ENCODE measurements at regions not wholly inside any gene's neighbourhood (a gene's known extent, or its start where the extent isn't known, plus 50 kb on each side); places are given as distances from the start of the nearest gene placed in this dataset.

DNA sequence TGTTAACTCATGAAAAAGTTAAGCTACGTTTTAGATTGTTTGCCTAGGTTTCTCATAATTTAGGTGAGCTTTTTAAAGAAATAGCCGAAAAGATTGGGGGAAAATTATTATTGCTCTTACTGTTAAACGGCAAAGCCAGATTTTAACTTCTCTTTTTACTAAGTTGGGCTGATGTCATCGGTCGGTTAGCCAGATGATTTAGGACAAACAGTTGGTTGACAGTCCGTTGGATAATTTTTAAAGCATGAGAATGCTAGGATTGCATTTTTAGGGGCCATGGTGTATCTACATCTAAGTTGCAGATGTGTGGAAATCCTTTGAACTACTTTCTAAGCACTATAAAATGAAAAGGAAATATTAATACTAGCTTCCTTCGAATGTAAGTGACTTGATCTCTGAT is 280.9 kb upstream of the AKR1E2 start:
- peaks cover 15 to 40% of the 10 kb centered on the region in 2 donors for H3K27me3 Mint-ChIP-seq
- Histone ChIP-seq H3K4me1 (ENCODE audit: insufficient read depth, low read length) (no peaks in the 10 kb centered on the region), H3K9me3 (ENCODE audit: low read length) (no peaks in the 10 kb centered on the region), H3K27me3 (ENCODE audit: insufficient read depth, low read length, poor library complexity, severe bottlenecking) (no peaks in the 10 kb centered on the region), H3K36me3 (ENCODE audit: insufficient read depth, low read length) (no peaks in the 10 kb centered on the region), H3K4me3 (ENCODE audit: low read length) (no peak overlapping the region), H3K27ac (ENCODE audit: low read depth, low read length) (no peak overlapping the region)
- H3K4me3 Mint-ChIP-seq: no peak overlapping the region
- H3K9me3 Mint-ChIP-seq: peaks cover 0 to 5% (median 2%) of the 10 kb centered on the region in 5 donors
- ChIA-PET POLR2A (no interaction called here), CTCF (no interaction called here)
- H3K4me1 Mint-ChIP-seq: peaks cover 5 to 7% (median 6%) of the 10 kb centered on the region in 3 donors
- no peaks in the 10 kb centered on the region for H3K36me3 Mint-ChIP-seq
- H3K27ac Mint-ChIP-seq: no peak overlapping the region
- DNase-seq: no peak

DNA sequence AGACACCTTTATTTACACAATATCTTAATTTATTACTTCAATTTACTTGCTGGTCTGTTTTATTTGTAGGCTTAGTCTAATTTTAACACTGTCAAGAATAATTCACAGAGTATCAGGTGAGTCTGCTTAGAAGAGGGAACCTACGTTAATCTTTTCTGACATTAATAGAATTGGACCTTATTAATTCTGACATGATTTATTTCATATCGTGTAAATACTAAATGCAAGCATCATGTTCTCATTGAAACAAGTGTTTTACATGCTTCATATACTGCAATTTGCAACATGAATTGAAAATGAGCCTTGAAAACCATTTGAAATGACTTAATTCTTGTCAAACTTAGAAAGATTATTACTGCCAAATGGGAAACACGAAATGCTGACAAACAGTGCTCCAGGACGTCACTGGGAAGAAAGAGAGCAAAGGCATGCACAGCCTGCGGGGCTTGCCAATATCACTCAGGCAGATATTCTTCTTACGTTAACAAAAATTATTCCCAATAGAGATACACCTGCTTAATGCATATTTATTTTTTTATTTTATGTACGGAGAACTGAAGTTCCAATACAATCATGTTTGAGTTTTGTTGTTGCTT is 282.0 kb upstream of the AKR1E2 start:
- Histone ChIP-seq H3K27me3 (ENCODE audit: insufficient read depth, low read length, poor library complexity, severe bottlenecking) (no peaks in the 10 kb centered on the region), H3K4me1 (ENCODE audit: insufficient read depth, low read length) (no peaks in the 10 kb centered on the region), H3K27ac (ENCODE audit: low read depth, low read length) (no peak overlapping the region), H3K4me3 (ENCODE audit: low read length) (no peak overlapping the region), H3K9me3 (ENCODE audit: low read length) (no peaks in the 10 kb centered on the region), H3K36me3 (ENCODE audit: insufficient read depth, low read length) (no peaks in the 10 kb centered on the region)
- Mint-ChIP-seq H3K27ac (no peak overlapping the region), H3K4me3 (no peak overlapping the region), H3K9me3 (peaks cover 0 to 5% (median 2%) of the 10 kb centered on the region in 5 donors), H3K27me3 (peaks cover 15 to 35% of the 10 kb centered on the region in 2 donors), H3K36me3 (no peaks in the 10 kb centered on the region), H3K4me1 (peaks cover 5 to 7% (median 6%) of the 10 kb centered on the region in 3 donors)
- ChIA-PET POLR2A (no interaction called here), CTCF (no interaction called here)
- no peak for DNase-seq

DNA sequence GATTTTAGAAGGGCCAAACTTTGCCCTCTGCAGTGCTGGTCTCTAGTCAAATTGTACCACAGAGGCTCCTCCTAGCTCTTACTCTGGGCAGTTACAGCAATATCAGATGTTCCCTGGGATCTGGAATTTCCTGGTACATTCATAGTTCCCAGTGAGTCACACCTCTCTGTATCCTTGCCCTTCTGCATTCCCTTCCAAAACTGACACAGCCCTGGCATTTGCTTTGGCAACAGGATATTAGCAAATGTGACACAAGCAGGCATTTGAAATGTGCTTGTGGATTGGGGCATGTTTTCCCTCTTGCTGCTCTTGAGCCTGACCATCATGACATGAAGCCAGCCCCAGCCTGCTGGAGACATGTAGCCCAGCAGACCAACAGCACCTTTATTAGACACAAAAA is 284.7 kb upstream of the AKR1E2 start:
- CTCF ChIA-PET: no interaction called here
- H3K4me1 ChIP-seq (ENCODE audit: insufficient read depth, low read length): no peaks in the 10 kb centered on the region
- Mint-ChIP-seq H3K36me3 (peaks cover 0 to 7% (median 0%) of the 10 kb centered on the region in 3 donors), H3K4me1 (peaks cover 0 to under 1% (median under 1%) of the 10 kb centered on the region in 3 donors), H3K9me3 (peaks cover 0 to 17% (median 7%) of the 10 kb centered on the region in 5 donors), H3K27ac (no peak overlapping the region), H3K27me3 (peaks cover 4 to 19% of the 10 kb centered on the region in 2 donors), H3K4me3 (no peak overlapping the region)
- no peak overlapping the region for H3K27ac ChIP-seq (ENCODE audit: low read depth, low read length)
- DNase-seq: no peak
- POLR2A ChIA-PET: no interaction called here
- no peaks in the 10 kb centered on the region for H3K9me3 ChIP-seq (ENCODE audit: low read length)
- H3K36me3 ChIP-seq (ENCODE audit: insufficient read depth, low read length): no peaks in the 10 kb centered on the region
- no peak overlapping the region for H3K4me3 ChIP-seq (ENCODE audit: low read length)
- no peaks in the 10 kb centered on the region for H3K27me3 ChIP-seq (ENCODE audit: insufficient read depth, low read length, poor library complexity, severe bottlenecking)

DNA sequence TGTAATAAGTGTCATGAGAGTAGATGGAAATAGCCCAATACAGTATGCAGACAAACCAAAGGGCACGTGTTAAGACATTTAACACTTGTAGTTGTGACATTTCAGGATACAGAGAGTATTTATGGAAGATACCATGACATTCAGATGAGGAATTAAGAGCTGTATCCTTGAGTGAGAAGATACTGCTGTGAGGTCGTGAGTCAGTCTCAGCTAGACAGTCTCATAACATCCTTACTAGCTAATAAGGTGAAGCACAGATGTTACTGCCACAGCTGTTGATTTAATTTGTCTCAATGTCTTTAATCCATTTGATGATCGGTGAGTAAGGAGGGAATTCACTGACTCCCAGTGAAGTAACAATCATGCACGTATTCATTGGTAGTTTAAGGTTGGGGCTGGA is 288.0 kb upstream of the AKR1E2 start:
- Mint-ChIP-seq H3K4me3 (no peak overlapping the region), H3K36me3 (peaks cover 0 to 15% (median 0%) of the 10 kb centered on the region in 3 donors)

DNA sequence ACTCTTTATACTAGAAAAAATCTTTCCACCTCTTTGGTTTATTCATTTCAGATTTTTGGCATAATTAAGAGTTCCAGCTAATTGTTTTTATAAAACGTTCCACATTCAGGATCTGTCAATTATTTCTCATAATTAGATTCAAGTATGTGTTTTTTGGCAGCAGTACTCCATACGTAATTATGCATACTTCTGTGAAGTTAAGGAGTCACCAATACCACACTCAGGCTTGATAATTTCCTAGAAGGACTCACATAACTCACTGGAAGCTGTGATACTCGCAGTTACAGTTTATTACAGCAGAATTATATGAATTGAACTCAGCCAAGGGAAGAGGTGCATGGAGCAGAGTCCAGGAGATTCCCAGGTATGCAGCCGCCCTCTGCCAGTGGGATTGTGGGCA is 290.5 kb upstream of the AKR1E2 start:
- Histone ChIP-seq H3K4me1 (ENCODE audit: insufficient read depth, low read length) (no peaks in the 10 kb centered on the region), H3K9me3 (ENCODE audit: low read length) (no peaks in the 10 kb centered on the region), H3K36me3 (ENCODE audit: insufficient read depth, low read length) (no peaks in the 10 kb centered on the region), H3K27ac (ENCODE audit: low read depth, low read length) (no peak overlapping the region), H3K4me3 (ENCODE audit: low read length) (no peak overlapping the region), H3K27me3 (ENCODE audit: insufficient read depth, low read length, poor library complexity, severe bottlenecking) (no peaks in the 10 kb centered on the region)
- CTCF ChIA-PET: no interaction called here
- H3K27me3 Mint-ChIP-seq: peaks cover 0 to 17% of the 10 kb centered on the region in 2 donors
- H3K36me3 Mint-ChIP-seq: peaks cover 0 to 15% (median 0%) of the 10 kb centered on the region in 3 donors
- H3K4me3 Mint-ChIP-seq: no peak overlapping the region
- POLR2A ChIA-PET: no interaction called here
- H3K27ac Mint-ChIP-seq: no peak overlapping the region
- DNase-seq: no peak
- peaks cover 0 to 17% (median 5%) of the 10 kb centered on the region in 5 donors for H3K9me3 Mint-ChIP-seq
- no peaks in the 10 kb centered on the region for H3K4me1 Mint-ChIP-seq

More for the DNA sequence above, 288.0 kb upstream of the AKR1E2 start:
- Mint-ChIP-seq H3K4me1 (no peaks in the 10 kb centered on the region), H3K27me3 (peaks cover 0 to 7% of the 10 kb centered on the region in 2 donors), H3K9me3 (peaks cover 0 to 17% (median 9%) of the 10 kb centered on the region in 5 donors), H3K27ac (peak overlapping the region in 1 of 8 donors; percentile 29)
- no peak for DNase-seq
- ChIA-PET POLR2A (no interaction called here), CTCF (no interaction called here)
- H3K27me3 ChIP-seq (ENCODE audit: insufficient read depth, low read length, poor library complexity, severe bottlenecking): no peaks in the 10 kb centered on the region
- no peak overlapping the region for H3K4me3 ChIP-seq (ENCODE audit: low read length)
- no peaks in the 10 kb centered on the region for H3K4me1 ChIP-seq (ENCODE audit: insufficient read depth, low read length)
- H3K27ac ChIP-seq (ENCODE audit: low read depth, low read length): no peak overlapping the region
- H3K9me3 ChIP-seq (ENCODE audit: low read length): no peaks in the 10 kb centered on the region
- H3K36me3 ChIP-seq (ENCODE audit: insufficient read depth, low read length): no peaks in the 10 kb centered on the region

DNA sequence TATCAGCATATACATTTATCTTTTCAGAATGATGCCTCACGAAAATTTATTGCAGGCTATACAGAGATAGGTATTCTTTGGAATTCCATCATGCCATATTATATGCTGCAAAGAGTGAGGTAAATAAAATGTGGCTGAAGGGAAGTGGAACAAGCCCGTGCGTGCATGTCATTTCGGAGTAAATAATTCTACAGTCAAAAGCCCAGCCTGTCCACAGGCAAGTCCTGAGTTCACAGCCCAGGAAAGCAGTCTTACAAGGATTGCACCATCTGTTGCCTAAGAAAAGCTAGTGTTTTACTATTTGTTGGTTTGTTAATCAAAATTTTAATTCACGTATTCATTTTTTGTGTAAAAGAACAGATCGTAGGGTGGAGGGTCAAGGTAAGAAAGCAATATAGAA is 292.4 kb upstream of the AKR1E2 start:
- ChIA-PET POLR2A (no interaction called here), CTCF (no interaction called here)
- H3K9me3 Mint-ChIP-seq: peaks cover 0 to 13% (median 4%) of the 10 kb centered on the region in 5 donors
- no peak overlapping the region for H3K4me3 ChIP-seq (ENCODE audit: low read length)
- no peak overlapping the region for H3K4me3 Mint-ChIP-seq
- no peaks in the 10 kb centered on the region for H3K4me1 Mint-ChIP-seq
- H3K9me3 ChIP-seq (ENCODE audit: low read length): no peaks in the 10 kb centered on the region
- peaks cover 0 to 15% (median 0%) of the 10 kb centered on the region in 3 donors for H3K36me3 Mint-ChIP-seq
- peaks cover 0 to 21% of the 10 kb centered on the region in 2 donors for H3K27me3 Mint-ChIP-seq
- no peak for DNase-seq
- H3K27ac ChIP-seq (ENCODE audit: low read depth, low read length): no peak overlapping the region
- no peaks in the 10 kb centered on the region for H3K27me3 ChIP-seq (ENCODE audit: insufficient read depth, low read length, poor library complexity, severe bottlenecking)
- no peaks in the 10 kb centered on the region for H3K36me3 ChIP-seq (ENCODE audit: insufficient read depth, low read length)
- H3K27ac Mint-ChIP-seq: no peak overlapping the region
- H3K4me1 ChIP-seq (ENCODE audit: insufficient read depth, low read length): no peaks in the 10 kb centered on the region

DNA sequence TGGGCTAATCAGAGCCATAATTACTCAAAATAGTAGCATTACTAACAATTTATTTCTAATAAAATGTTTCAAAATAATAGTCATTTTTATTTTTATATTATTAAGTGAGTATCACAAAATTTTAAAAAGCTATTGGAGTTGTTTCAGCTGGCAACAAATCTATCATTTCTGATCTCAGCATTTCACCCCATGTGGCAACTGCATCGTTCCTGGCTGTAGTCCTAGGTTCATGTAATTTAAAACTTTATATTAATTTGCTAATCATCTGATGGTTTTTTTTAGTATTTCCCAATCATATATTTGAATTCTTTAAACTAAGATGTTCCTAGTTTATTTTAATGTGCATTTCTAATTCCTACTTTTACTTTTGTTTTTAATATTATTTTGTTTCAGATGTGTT is 293.0 kb upstream of the AKR1E2 start:
- ChIA-PET CTCF (no interaction called here), POLR2A (no interaction called here)
- Histone ChIP-seq H3K36me3 (ENCODE audit: insufficient read depth, low read length) (no peaks in the 10 kb centered on the region), H3K4me1 (ENCODE audit: insufficient read depth, low read length) (no peaks in the 10 kb centered on the region), H3K4me3 (ENCODE audit: low read length) (no peak overlapping the region), H3K9me3 (ENCODE audit: low read length) (no peaks in the 10 kb centered on the region), H3K27ac (ENCODE audit: low read depth, low read length) (no peak overlapping the region), H3K27me3 (ENCODE audit: insufficient read depth, low read length, poor library complexity, severe bottlenecking) (no peaks in the 10 kb centered on the region)
- Mint-ChIP-seq H3K36me3 (peaks cover 0 to 15% (median 0%) of the 10 kb centered on the region in 3 donors), H3K4me1 (no peaks in the 10 kb centered on the region), H3K27ac (no peak overlapping the region), H3K27me3 (peaks cover 0 to 25% of the 10 kb centered on the region in 2 donors), H3K4me3 (no peak overlapping the region), H3K9me3 (peaks cover 0 to 10% (median 4%) of the 10 kb centered on the region in 5 donors)
- DNase-seq: no peak

DNA sequence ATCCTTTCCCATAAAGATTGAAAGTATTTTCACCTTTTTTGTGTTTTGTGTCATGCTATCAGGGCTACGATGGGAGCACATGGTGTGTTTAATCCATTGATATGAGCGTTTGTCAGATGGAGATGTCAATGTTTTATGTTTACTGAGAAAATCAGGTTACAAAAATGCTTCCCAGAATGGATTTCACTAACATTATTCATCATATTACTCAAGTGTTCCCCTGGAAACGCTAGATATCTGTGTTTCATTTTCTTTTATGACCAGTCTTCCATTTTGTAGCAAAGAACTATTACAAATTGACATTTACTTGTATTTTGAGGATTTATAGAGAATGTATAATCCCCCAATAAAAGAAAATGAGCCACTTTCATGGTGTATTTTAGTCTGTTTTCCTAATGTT is 293.5 kb upstream of the AKR1E2 start:
- Histone ChIP-seq H3K4me3 (ENCODE audit: low read length) (no peak overlapping the region), H3K27ac (ENCODE audit: low read depth, low read length) (no peak overlapping the region), H3K4me1 (ENCODE audit: insufficient read depth, low read length) (no peaks in the 10 kb centered on the region), H3K27me3 (ENCODE audit: insufficient read depth, low read length, poor library complexity, severe bottlenecking) (no peaks in the 10 kb centered on the region), H3K9me3 (ENCODE audit: low read length) (no peaks in the 10 kb centered on the region), H3K36me3 (ENCODE audit: insufficient read depth, low read length) (no peaks in the 10 kb centered on the region)
- Mint-ChIP-seq H3K4me3 (no peak overlapping the region), H3K27ac (no peak overlapping the region), H3K9me3 (peaks cover 0 to 5% (median 4%) of the 10 kb centered on the region in 5 donors), H3K36me3 (peaks cover 0 to 15% (median 0%) of the 10 kb centered on the region in 3 donors), H3K4me1 (no peaks in the 10 kb centered on the region), H3K27me3 (peaks cover 0 to 25% of the 10 kb centered on the region in 2 donors)
- no peak for DNase-seq
- CTCF ChIA-PET: no interaction called here
- POLR2A ChIA-PET: no interaction called here

Measured in CD8-positive, alpha-beta memory T cell (primary cell).